WTC11 (cell line): ENCODE measurements at regions not wholly inside any gene's neighbourhood (a gene's known extent, or its start where the extent isn't known, plus 50 kb on each side); places are given as distances from the start of the nearest gene placed in this dataset.

Experiments used
- ATAC-seq: fragments of 200-7000 bp; cut with Tn5 transposase; 2 replicates; pipeline ENCODE4 v1.10.0; 2021; ENCODE audit warnings: mild to moderate bottlenecking, moderate library complexity
- CTCF ChIA-PET: fragments of 300-600 bp; sonication (Branson Sonifier 250); formaldehyde crosslinking; loops from one replicate; lab custom pipeline; 2021; ENCODE audit warnings: antibody characterized with exemption; lab: Charles Lee
- POLR2A ChIA-PET: fragments of 350-600 bp; sonication (Branson Sonifier 250); formaldehyde crosslinking; loops from one replicate; lab custom pipeline; 2021; ENCODE audit warnings: antibody characterized with exemption; lab: Charles Lee
- DNase-seq: peaks from one replicate; pipeline ENCODE4 v3.0.0; 2021; ENCODE audit warnings: low spot score
- H3K27ac Mint-ChIP-seq: 2 replicates; pipeline ENCODE4 v1.8.0; 2021; ENCODE audit warnings: mixed read lengths
- H3K27me3 Mint-ChIP-seq: 2 replicates; pipeline ENCODE4 v1.8.0; 2021; ENCODE audit warnings: low read depth, mild to moderate bottlenecking, moderate library complexity, mixed read lengths
- H3K36me3 Mint-ChIP-seq: 2 replicates; pipeline ENCODE4 v1.8.0; 2021; ENCODE audit warnings: mixed read lengths
- H3K4me1 Mint-ChIP-seq: 2 replicates; pipeline ENCODE4 v1.8.0; 2022; ENCODE audit warnings: mixed read lengths
- H3K4me3 Mint-ChIP-seq: 2 replicates; pipeline ENCODE4 v1.8.0; 2021; ENCODE audit warnings: mild to moderate bottlenecking, moderate library complexity, mixed read lengths
- H3K9me3 Mint-ChIP-seq: 2 replicates; pipeline ENCODE4 v1.8.0; 2021; ENCODE audit warnings: mixed read lengths
- AR ChIP-seq: fragments of 250-450 bp; sonication (Bioruptor Pico); IDR thresholded peaks from 2 replicates; pipeline ENCODE4 v1.9.0; 2021; ENCODE audit warnings: mild to moderate bottlenecking
- ATF2 ChIP-seq: sonication (generic); formaldehyde crosslinking; IDR thresholded peaks from 2 replicates; pipeline ENCODE4 v1.8.1; 2022; ENCODE audit warnings: low read depth, missing genetic modification reagents, borderline replicate concordance
- E2F1 ChIP-seq: sonication (generic); formaldehyde crosslinking; IDR thresholded peaks from 2 replicates; pipeline ENCODE4 v1.8.0; 2022; ENCODE audit warnings: mild to moderate bottlenecking, missing genetic modification reagents
- ELF4 ChIP-seq: sonication (generic); formaldehyde crosslinking; IDR thresholded peaks from 2 replicates; pipeline ENCODE4 v1.8.1; 2022; ENCODE audit warnings: low read depth, mild to moderate bottlenecking, moderate library complexity, missing genetic modification reagents
- GABPB1 ChIP-seq: sonication (generic); formaldehyde crosslinking; IDR thresholded peaks from 2 replicates; pipeline ENCODE4 v1.8.1; 2023; ENCODE audit warnings: mild to moderate bottlenecking, missing genetic modification reagents
- NFE2L1 ChIP-seq: sonication (generic); formaldehyde crosslinking; IDR thresholded peaks from 2 replicates; pipeline ENCODE4 v1.8.1; 2023; ENCODE audit warnings: missing genetic modification reagents
- PREB ChIP-seq: sonication (generic); formaldehyde crosslinking; IDR thresholded peaks from 2 replicates; pipeline ENCODE4 v1.8.1; 2022; ENCODE audit warnings: mild to moderate bottlenecking, missing genetic modification reagents, moderate library complexity, borderline replicate concordance
- RORB ChIP-seq: fragments of 250-450 bp; sonication (Bioruptor Pico); IDR thresholded peaks from 2 replicates; pipeline ENCODE4 v1.9.0; 2021; ENCODE audit warnings: mild to moderate bottlenecking
- STAT6 ChIP-seq: sonication (generic); formaldehyde crosslinking; conservative IDR thresholded peaks from 2 replicates; pipeline ENCODE4 v1.8.1; 2023; ENCODE audit warnings: mild to moderate bottlenecking, low read depth, missing genetic modification reagents, moderate library complexity
- TP53 ChIP-seq: sonication (generic); formaldehyde crosslinking; IDR thresholded peaks from 2 replicates; pipeline ENCODE4 v1.8.1; 2023; ENCODE audit warnings: mild to moderate bottlenecking, missing genetic modification reagents
- ZBTB21 ChIP-seq: sonication (generic); formaldehyde crosslinking; IDR thresholded peaks from 2 replicates; pipeline ENCODE4 v1.8.1; 2023; ENCODE audit warnings: mild to moderate bottlenecking, missing genetic modification reagents, borderline replicate concordance
- ZSCAN18 ChIP-seq: fragments of 250-450 bp; sonication (Bioruptor Pico); IDR thresholded peaks from 2 replicates; pipeline ENCODE4 v2.1.2; 2022; ENCODE audit warnings: mild to moderate bottlenecking, moderate library complexity

- no peak for TF ChIP-seq STAT6 (CRISPR knock-in tag)
- no peak for TF ChIP-seq ATF2 (CRISPR knock-in tag)
- no peak for TF ChIP-seq E2F1 (CRISPR knock-in tag)
- TF ChIP-seq ZSCAN18 (CRISPR knock-in tag) = no peak
- TF ChIP-seq ZBTB21 (CRISPR knock-in tag) = no peak
These were observed 453.7 kb upstream of the CELF4 start (continued) for GRCh38 chr18:38019292-38019691.

- DNase-seq = no peak
- Mint-ChIP-seq H3K9me3 (peaks cover 8% of the 10 kb centered on the region), H3K4me1 (peaks cover 18% of the 10 kb centered on the region), H3K36me3 (no peaks in the 10 kb centered on the region), H3K27me3 (no peaks in the 10 kb centered on the region), H3K4me3 (no peak overlapping the region), H3K27ac (no peak overlapping the region)
- no peak for TF ChIP-seq AR (CRISPR knock-in tag)
- no peak for TF ChIP-seq PREB (CRISPR knock-in tag)
- no peak for TF ChIP-seq NFE2L1 (CRISPR knock-in tag)
- ChIA-PET CTCF (no interaction called here), POLR2A (no interaction called here)
- no peak for ATAC-seq
These were observed 445.6 kb upstream of the CELF4 start for GRCh38 chr18:38010971-38011857.

- Mint-ChIP-seq H3K36me3 (no peaks in the 10 kb centered on the region), H3K4me3 (no peak overlapping the region), H3K27me3 (no peaks in the 10 kb centered on the region), H3K4me1 (peaks cover 19% of the 10 kb centered on the region), H3K27ac (no peak overlapping the region), H3K9me3 (0 out of 2 replicates have a peak, but pooled peaks cover under 1% of the 10 kb centered on the region)
- no peak for ATAC-seq
- ChIA-PET CTCF (no interaction called here), POLR2A (no interaction called here)
- TF ChIP-seq ELF4 (CRISPR knock-in tag) (no peak), RORB (CRISPR knock-in tag) (no peak), GABPB1 (CRISPR knock-in tag) (no peak), TP53 (no peak)
- DNase-seq = no peak
These were observed 444.4 kb upstream of the CELF4 start for GRCh38 chr18:38010037-38010436.
